ENCODE measurements at regions not wholly inside any gene's neighbourhood (a gene's known extent, or its start where the extent isn't known, plus 50 kb on each side); places are given as distances from the start of the nearest gene placed in this dataset.

- TF ChIP-seq CTCF (IDR thresholded peaks at IDR 0.05) (no peak), POLR2A (IDR thresholded peaks at IDR 0.05) (no peak)
Observed at GRCh38 chr11:115887727-115888126, 383.5 kb upstream of the CADM1 start.

All from esophagus squamous epithelium (tissue), 4 donors.